ENCODE measurements at regions not wholly inside any gene's neighbourhood (a gene's known extent, or its start where the extent isn't known, plus 50 kb on each side); places are given as distances from the start of the nearest gene placed in this dataset.

DNA sequence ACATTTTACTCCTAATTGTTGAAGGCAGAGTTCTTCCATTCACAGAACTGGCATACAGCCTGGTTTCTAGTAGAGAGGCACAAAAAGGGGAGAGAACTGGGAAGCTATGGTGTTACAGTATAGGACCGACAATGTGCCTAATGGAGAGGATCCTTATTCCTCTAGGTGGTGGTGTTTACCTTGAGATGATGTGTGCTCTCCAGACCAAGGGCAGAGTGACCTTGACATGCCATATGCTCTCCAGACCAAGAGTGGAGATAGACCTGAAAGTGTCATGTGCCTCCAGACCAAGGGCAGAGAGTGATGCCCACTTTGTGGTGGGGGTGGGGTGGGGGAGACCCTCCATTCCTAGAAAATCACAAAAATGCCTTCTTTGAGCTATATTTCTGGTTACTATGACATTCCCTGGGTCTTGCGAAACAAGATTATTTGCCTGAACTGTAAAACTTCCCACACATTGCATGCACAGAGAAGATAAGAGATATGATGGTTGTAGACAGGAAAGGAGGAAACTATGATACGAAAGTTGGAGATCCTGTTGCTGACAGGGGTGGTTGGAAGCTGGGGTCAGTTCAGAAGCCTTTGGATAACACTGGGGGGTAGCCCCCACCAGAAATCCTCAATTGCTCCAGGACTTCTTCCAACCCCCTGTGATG lies 119.7 kb downstream of the TEX13C start:
- H3K4me2 ChIP-seq (ENCODE audit: insufficient read depth, low read length) = no peak overlapping the region; the same call in 1 of the 2 replicates
- ChIA-PET POLR2A (interaction anchor here (0.6 kb wide), 1 partner anchor 615 kb away, joined by 3 read pairs; no protein-coding TSS in a partner anchor), CTCF (ENCODE audit: low intra/inter-chr PET ratio) (no interaction called here)
- no peaks in the 10 kb centered on the region for H3K36me3 ChIP-seq (ENCODE audit: control insufficient read depth, insufficient read depth, low read length)
- 12% methylated on average over 3 of the region's 3 CpGs for WGBS (ENCODE audit: insufficient coverage, low coverage, missing lambda C conversion rate)
- no peak overlapping the region for H3K9ac ChIP-seq (ENCODE audit: insufficient read depth in 1 of 2, low read depth in 2 of 2, low read length in 2 of 2)
- peak overlapping the region; percentile 82 for H3K27ac ChIP-seq (ENCODE audit: extremely low read depth, low read depth, low read length)
- no peaks in the 10 kb centered on the region for H4K20me1 ChIP-seq (replicated peaks; ENCODE audit: control insufficient read depth, insufficient read depth, low read length)
- H3K9me1 ChIP-seq (ENCODE audit: control insufficient read depth, insufficient read depth, low read length) = no peaks in the 10 kb centered on the region
- in situ Hi-C loops (cut with MboI) = no loop called here
- ATAC-seq = peak; percentile 87
- peak overlapping the region; percentile 66 for H2AFZ ChIP-seq (ENCODE audit: low read depth, low read length)
- H3K9me3 ChIP-seq (replicated peaks; ENCODE audit: control insufficient read depth, insufficient read depth, low read depth, low read length) = peaks cover 4% of the 10 kb centered on the region; the same call in 1 of the 2 replicates
- H3K27me3 ChIP-seq (ENCODE audit: control insufficient read depth in 2 of 2, insufficient read depth in 2 of 2, low read length in 2 of 2) = no peaks in the 10 kb centered on the region
- intact Hi-C loops (cut with micrococcal nuclease) = loop anchor here (5.0 kb wide), 2 partner anchors 307 to 1032 kb away; no protein-coding TSS in a partner anchor
- peak in 2 of 4 experiments; percentile 52 to 69 for DNase-seq (ENCODE audit: extremely low read depth in 1 of 4, low spot score in 3 of 4)
- peak; percentile 87 for FAIRE-seq
- BruUV-seq (replicated peaks) = no TSS peak
- H3K4me1 ChIP-seq (replicated peaks in 1 of 2; ENCODE audit: control insufficient read depth in 2 of 2, insufficient read depth in 2 of 2, low read length in 2 of 2) = peaks cover 0 to 18% of the 10 kb centered on the region in 2 experiments; a peak in 3 of 5 replicates
- H3K4me3 ChIP-seq = no peak overlapping the region
- no peaks in the 10 kb centered on the region for H3K79me2 ChIP-seq (ENCODE audit: control insufficient read depth, insufficient read depth, low read length)
- TF ChIP-seq FOXM1 (IDR thresholded peaks at IDR 0.05; ENCODE audit: low read depth) = peak; percentile 62
- no peak for TF ChIP-seq FOXM1 (CRISPR knock-in tag; IDR thresholded peaks at IDR 0.05; ENCODE audit: low read depth)
- no peak for TF ChIP-seq SP1 (CRISPR knock-in tag; IDR thresholded peaks at IDR 0.05)
- no peak for TF ChIP-seq TSC22D4 (tag; IDR thresholded peaks at IDR 0.05)
- TF ChIP-seq KDM5B (IDR thresholded peaks at IDR 0.05; ENCODE audit: insufficient replicate concordance, low read depth, low read length) = no peak
- TF ChIP-seq SPI1 (IDR thresholded peaks at IDR 0.05; ENCODE audit: borderline replicate concordance, low read depth, low read length) = no peak
- TF ChIP-seq NCOA1 (IDR thresholded peaks at IDR 0.05; ENCODE audit: low read depth) = peak; percentile 66; the same call in 1 of the 2 replicates
- no peak for TF ChIP-seq KDM2B (CRISPR knock-in tag; IDR thresholded peaks at IDR 0.05)
- TF ChIP-seq PTBP1 (IDR thresholded peaks at IDR 0.05; ENCODE audit: low read depth, low read length) = no peak
- TF ChIP-seq TBL1XR1 (IDR thresholded peaks at IDR 0.05; ENCODE audit: low read length in 2 of 2) = peak in 1 of 2 experiments; percentile 75; a peak in 2 of 4 replicates
- no peak for TF ChIP-seq SRF (CRISPR knock-in tag; IDR thresholded peaks at IDR 0.05)
- TF ChIP-seq PPARD (CRISPR knock-in tag; IDR thresholded peaks at IDR 0.05) = no peak
- no peak for TF ChIP-seq USF1 (CRISPR knock-in tag; IDR thresholded peaks at IDR 0.05)
- TF ChIP-seq KLF6 (CRISPR knock-in tag; IDR thresholded peaks at IDR 0.05; ENCODE audit: borderline replicate concordance) = no peak
- TF ChIP-seq, protein P1, sequence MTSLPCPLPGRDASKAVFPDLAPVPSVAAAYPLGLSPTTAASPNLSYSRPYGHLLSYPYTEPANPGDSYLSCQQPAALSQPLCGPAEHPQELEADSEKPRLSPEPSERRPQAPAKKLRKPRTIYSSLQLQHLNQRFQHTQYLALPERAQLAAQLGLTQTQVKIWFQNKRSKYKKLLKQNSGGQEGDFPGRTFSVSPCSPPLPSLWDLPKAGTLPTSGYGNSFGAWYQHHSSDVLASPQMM (CRISPR knock-in tag; IDR thresholded peaks at IDR 0.05) = no peak
- TF ChIP-seq AFF1 (IDR thresholded peaks at IDR 0.05; ENCODE audit: low read depth in 1 of 2, partially characterized antibody in 2 of 2) = no peak
- TF ChIP-seq CCNT2 (IDR thresholded peaks at IDR 0.05; ENCODE audit: borderline replicate concordance, extremely low read depth, insufficient read length, low read depth, low read length) = peak; percentile 59
- peak; percentile 100 for TF ChIP-seq ESRRA (IDR thresholded peaks at IDR 0.05; ENCODE audit: borderline replicate concordance, low read depth)
